GM10266 (cell line): ENCODE measurements at regions not wholly inside any gene's neighbourhood (a gene's known extent, or its start where the extent isn't known, plus 50 kb on each side); places are given as distances from the start of the nearest gene placed in this dataset.

Source experiments
- DNase-seq: peaks from one replicate; pipeline ENCODE4 v3.0.0; 2012; ENCODE audit errors: extremely low spot score
- CTCF ChIP-seq: IDR thresholded peaks from 2 replicates; pipeline ENCODE4 v1.5.1; 2012; ENCODE audit warnings: mild to moderate bottlenecking, low read depth; ENCODE audit not compliant: control insufficient read depth, insufficient read depth; ENCODE audit errors: missing control alignments

- no peak for DNase-seq
- no peak for TF ChIP-seq CTCF
Measured at GRCh38 chr13:105962080-105962479, 573.4 kb downstream of the EFNB2 start.

GRCh38 chr13:105961438-105961837 is 574.0 kb downstream of the EFNB2 start:
- TF ChIP-seq CTCF, result no peak
- no peak for DNase-seq

- no peak for DNase-seq
- TF ChIP-seq CTCF, result no peak
Measured at GRCh38 chr13:105960326-105960725, 575.1 kb downstream of the EFNB2 start.

- TF ChIP-seq CTCF, result no peak
- no peak for DNase-seq
Measured at GRCh38 chr13:105959876-105960275, 575.6 kb downstream of the EFNB2 start.

GRCh38 chr13:105957769-105958438 is 577.6 kb downstream of the EFNB2 start:
- no peak for DNase-seq
- TF ChIP-seq CTCF, result no peak

- no peak for TF ChIP-seq CTCF
- DNase-seq, result no peak
Measured at GRCh38 chr13:105956921-105957320, 578.5 kb downstream of the EFNB2 start.

GRCh38 chr13:105952973-105953290 is 582.5 kb downstream of the EFNB2 start:
- no peak for DNase-seq
- no peak for TF ChIP-seq CTCF
